Trophoblast cell (in vitro differentiated cells and primary cell): ENCODE measurements at regions not wholly inside any gene's neighbourhood (a gene's known extent, or its start where the extent isn't known, plus 50 kb on each side); places are given as distances from the start of the nearest gene placed in this dataset.

Experiments
- DNase-seq, 2 donors: peaks; one replicate each; pipeline ENCODE4 v3.0.0-alpha.2; 2016
- H2AFZ ChIP-seq: 2 replicates; pipeline ENCODE4 v1.6.1; 2013; ENCODE audit warnings: low read length, moderate library complexity, mild to moderate bottlenecking; ENCODE audit not compliant: insufficient read depth, poor library complexity
- H2AK5ac ChIP-seq: 2 replicates; pipeline ENCODE4 v1.6.1; 2013; ENCODE audit warnings: mild to moderate bottlenecking, low read length
- H2BK120ac ChIP-seq: 2 replicates; pipeline ENCODE4 v1.6.1; 2013; ENCODE audit warnings: low read length, mild to moderate bottlenecking, moderate library complexity; ENCODE audit not compliant: insufficient read depth, poor library complexity
- H2BK12ac ChIP-seq: 2 replicates; pipeline ENCODE4 v1.6.1; 2013; ENCODE audit warnings: mild to moderate bottlenecking, low read length, moderate library complexity
- H2BK5ac ChIP-seq: 2 replicates; pipeline ENCODE4 v1.6.1; 2013; ENCODE audit warnings: low read length, low read depth, moderate library complexity, mild to moderate bottlenecking; ENCODE audit not compliant: poor library complexity
- H3K14ac ChIP-seq: 2 replicates; pipeline ENCODE4 v1.6.1; 2013; ENCODE audit warnings: mild to moderate bottlenecking, low read length
- H3K18ac ChIP-seq: 2 replicates; pipeline ENCODE4 v1.6.1; 2013; ENCODE audit warnings: mild to moderate bottlenecking, low read length
- H3K23ac ChIP-seq: 2 replicates; pipeline ENCODE4 v1.6.1; 2013; ENCODE audit warnings: low read length
- H3K27ac ChIP-seq: 2 replicates; pipeline ENCODE4 v1.5.1; 2013; ENCODE audit warnings: low read depth, mild to moderate bottlenecking, inconsistent platforms, low read length, moderate library complexity
- H3K27me3 ChIP-seq: 2 replicates; pipeline ENCODE4 v1.6.1; 2013; ENCODE audit warnings: inconsistent platforms, mild to moderate bottlenecking, low read length, moderate library complexity; ENCODE audit not compliant: insufficient read depth
- H3K36me3 ChIP-seq, 2 experiments: 1 replicate in 1 of 2; 2 replicates in 1 of 2; pipeline ENCODE4 v1.6.1; 2013; ENCODE audit warnings: low read length in 2 of 2, mild to moderate bottlenecking in 2 of 2, moderate library complexity in 1 of 2; ENCODE audit not compliant: insufficient read depth in 2 of 2, control insufficient read depth in 1 of 2
- H3K4ac ChIP-seq: 2 replicates; pipeline ENCODE4 v1.6.1; 2013; ENCODE audit warnings: low read depth, mild to moderate bottlenecking, low read length, moderate library complexity
- H3K4me1 ChIP-seq, 2 experiments: 1 replicate in 1 of 2; 2 replicates in 1 of 2; pipeline ENCODE4 v1.6.1; 2013; ENCODE audit warnings: low read length in 2 of 2, mild to moderate bottlenecking in 2 of 2, moderate library complexity in 1 of 2; ENCODE audit not compliant: insufficient read depth in 2 of 2, control insufficient read depth in 1 of 2
- H3K4me2 ChIP-seq: 2 replicates; pipeline ENCODE4 v1.6.1; 2013; ENCODE audit warnings: inconsistent platforms, mild to moderate bottlenecking, low read length, moderate library complexity
- H3K4me3 ChIP-seq: 2 replicates; pipeline ENCODE4 v1.5.1; 2013; ENCODE audit warnings: mild to moderate bottlenecking, low read depth, low read length, inconsistent platforms
- H3K79me1 ChIP-seq: one replicate; pipeline ENCODE4 v1.6.1; 2013; ENCODE audit warnings: low read length
- H3K79me2 ChIP-seq: 2 replicates; pipeline ENCODE4 v1.6.1; 2013; ENCODE audit warnings: low read length, mild to moderate bottlenecking; ENCODE audit not compliant: control insufficient read depth, insufficient read depth, poor library complexity
- H3K9ac ChIP-seq: 2 replicates; pipeline ENCODE4 v1.6.1; 2013; ENCODE audit warnings: mild to moderate bottlenecking, low read length
- H3K9me3 ChIP-seq: 2 replicates; pipeline ENCODE4 v1.6.1; 2013; ENCODE audit warnings: low read depth, mild to moderate bottlenecking, control low read depth, inconsistent platforms, low read length; ENCODE audit not compliant: insufficient read depth
- H4K12ac ChIP-seq: 2 replicates; pipeline ENCODE4 v1.6.1; 2013; ENCODE audit warnings: low read depth, mild to moderate bottlenecking, low read length, moderate library complexity
- H4K8ac ChIP-seq: 2 replicates; pipeline ENCODE4 v1.6.1; 2013; ENCODE audit warnings: low read depth, mild to moderate bottlenecking, low read length, moderate library complexity
- H4K91ac ChIP-seq: one replicate; pipeline ENCODE4 v1.6.1; 2013; ENCODE audit warnings: low read depth, mild to moderate bottlenecking, low read length, moderate library complexity
- WGBS: extraction: QIAGEN DNeasy Blood & Tissue Kit; methylation state at CpG from one replicate; pipeline ENCODE4 v1.1.7; 2013; ENCODE audit warnings: missing lambda C conversion rate; ENCODE audit not compliant: insufficient read length, insufficient coverage; ENCODE audit errors: extremely low coverage; 5-methylcytosine and 5-hydroxymethylcytosine counted together

DNA sequence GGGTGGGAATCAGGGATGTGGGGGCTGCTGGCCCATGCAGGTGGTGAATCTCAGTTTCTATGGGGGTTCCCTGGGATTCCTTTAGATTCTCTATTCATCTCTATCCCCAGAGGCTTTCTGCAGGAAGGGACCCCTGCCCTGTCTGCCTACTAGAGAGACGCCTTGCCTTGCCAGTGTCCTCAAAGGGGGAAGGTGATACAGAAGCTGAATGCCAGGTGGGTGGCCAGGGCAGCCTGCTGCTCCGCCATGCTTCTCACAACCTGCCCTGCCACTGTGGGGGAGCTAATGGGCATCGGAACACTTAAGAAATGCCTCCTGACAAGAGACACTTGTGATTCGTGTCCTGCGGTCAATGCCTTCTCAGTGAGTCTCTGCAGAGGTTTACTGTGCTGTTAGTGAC lies 368.4 kb downstream of the EN1 start:
- Histone ChIP-seq H3K9me3 (no peaks in the 10 kb centered on the region), H2AFZ (no peak overlapping the region)
- no CpG with 5 or more reads among the region's 5 CpGs for WGBS

DNA sequence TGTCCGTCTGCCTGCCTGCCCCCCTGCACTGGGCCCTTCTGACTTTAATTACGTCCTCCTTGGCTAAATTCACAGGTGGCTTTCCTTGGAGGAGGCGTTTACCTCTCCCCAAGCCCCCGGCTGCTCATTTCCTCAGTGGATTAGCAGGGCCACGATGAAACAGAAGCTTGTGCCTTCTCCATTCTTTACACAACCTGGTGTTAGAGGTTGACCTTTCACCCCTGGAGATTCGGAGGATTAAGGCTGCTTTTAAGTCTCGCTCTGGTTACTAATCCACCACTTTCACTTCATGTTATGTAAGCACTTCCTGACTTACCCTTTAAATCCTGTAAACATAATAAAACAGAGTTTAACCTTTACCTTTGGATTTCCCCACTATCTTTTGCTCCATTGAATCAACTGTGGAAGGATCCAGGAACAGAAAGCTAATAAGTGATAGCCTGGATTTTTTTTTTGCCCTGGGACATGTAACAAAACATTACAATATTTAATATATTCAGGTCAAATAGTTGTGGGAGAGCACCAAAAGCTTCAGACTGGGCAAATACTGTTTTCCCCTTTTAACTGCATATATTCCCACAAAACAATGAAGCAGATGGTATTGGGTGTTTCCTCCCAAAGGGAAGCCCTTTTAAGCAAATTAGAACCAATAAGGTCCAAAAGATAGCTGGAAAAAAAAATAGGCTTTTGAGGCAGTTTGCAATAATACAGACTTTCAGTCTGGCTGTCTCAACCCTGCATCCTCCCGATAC lies 370.2 kb downstream of the EN1 start:
- Histone ChIP-seq H3K9me3 (no peaks in the 10 kb centered on the region), H3K36me3 (no peaks in the 10 kb centered on the region), H4K12ac (no peak overlapping the region), H2BK120ac (no peak overlapping the region), H2AK5ac (no peak overlapping the region), H3K9ac (no peak overlapping the region), H3K14ac (no peak overlapping the region), H3K4ac (no peak overlapping the region), H3K27me3 (no peaks in the 10 kb centered on the region), H2AFZ (no peak overlapping the region), H2BK12ac (no peak overlapping the region), H3K4me1 (no peaks in the 10 kb centered on the region), H3K23ac (no peak overlapping the region), H3K4me3 (no peak overlapping the region), H3K18ac (no peak overlapping the region), H4K8ac (no peak overlapping the region), H3K79me2 (no peaks in the 10 kb centered on the region), H3K4me2 (no peak overlapping the region), H3K79me1 (no peaks in the 10 kb centered on the region), H2BK5ac (no peak overlapping the region), H3K27ac (no peak overlapping the region), H4K91ac (no peak overlapping the region)
- no CpG with 5 or more reads among the region's 8 CpGs for WGBS
- no peak for DNase-seq

More for the DNA sequence above, 368.4 kb downstream of the EN1 start:
- no peaks in the 10 kb centered on the region for H3K27me3 ChIP-seq
- H2BK120ac ChIP-seq: no peak overlapping the region
- H3K36me3 ChIP-seq: no peaks in the 10 kb centered on the region
- no peak overlapping the region for H3K14ac ChIP-seq
- H4K91ac ChIP-seq: no peak overlapping the region
- no peak overlapping the region for H3K18ac ChIP-seq
- no peak overlapping the region for H4K12ac ChIP-seq
- no peak overlapping the region for H3K4me2 ChIP-seq
- no peak overlapping the region for H3K9ac ChIP-seq
- no peaks in the 10 kb centered on the region for H3K79me2 ChIP-seq
- no peak overlapping the region for H4K8ac ChIP-seq
- H3K4me3 ChIP-seq: no peak overlapping the region
- H2BK5ac ChIP-seq: no peak overlapping the region
- H3K4ac ChIP-seq: no peak overlapping the region
- H2BK12ac ChIP-seq: no peak overlapping the region
- H3K27ac ChIP-seq: no peak overlapping the region
- H3K79me1 ChIP-seq: no peaks in the 10 kb centered on the region
- H3K4me1 ChIP-seq: no peaks in the 10 kb centered on the region
- H3K23ac ChIP-seq: no peak overlapping the region
- DNase-seq: no peak
- H2AK5ac ChIP-seq: no peak overlapping the region

DNA sequence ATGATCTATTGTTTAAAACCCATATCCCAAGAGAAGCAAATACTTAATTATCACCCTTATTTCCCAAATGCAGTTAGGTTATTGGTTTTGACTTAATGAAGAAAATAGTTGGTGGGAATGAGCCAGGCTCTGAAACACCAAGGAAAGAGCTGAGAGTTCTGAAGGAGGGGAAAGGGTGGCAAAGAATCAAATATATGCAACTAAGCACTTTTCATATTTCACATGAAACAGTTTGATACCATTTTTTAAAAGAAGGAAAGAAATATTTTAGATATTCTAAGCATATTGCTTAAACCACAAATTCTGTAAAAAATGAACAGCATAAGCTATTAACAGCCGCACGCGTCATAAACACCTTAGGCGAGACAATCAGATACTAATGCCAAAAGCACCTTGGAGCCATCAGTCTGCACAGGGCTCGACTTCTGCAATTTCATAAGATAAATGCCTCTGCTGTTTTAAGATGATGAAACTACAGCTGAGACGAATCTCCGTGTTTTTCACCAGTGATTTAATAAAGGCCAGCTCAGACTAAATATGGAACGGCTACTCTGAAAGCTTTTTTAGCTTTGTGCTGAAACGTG lies 371.7 kb downstream of the EN1 start:
- no peak overlapping the region for H3K18ac ChIP-seq
- H3K4me1 ChIP-seq: no peaks in the 10 kb centered on the region
- no peaks in the 10 kb centered on the region for H3K36me3 ChIP-seq
- no peak overlapping the region for H3K4me2 ChIP-seq
- H3K14ac ChIP-seq: no peak overlapping the region
- H3K9me3 ChIP-seq: no peaks in the 10 kb centered on the region
- no CpG with 5 or more reads among the region's 9 CpGs for WGBS
- no peak overlapping the region for H3K4ac ChIP-seq
- H4K12ac ChIP-seq: no peak overlapping the region
- no peak overlapping the region for H2BK12ac ChIP-seq
- H3K23ac ChIP-seq: no peak overlapping the region
- H3K4me3 ChIP-seq: no peak overlapping the region
- H4K8ac ChIP-seq: no peak overlapping the region
- DNase-seq: peak; percentile 23 to 57
- no peak overlapping the region for H3K27ac ChIP-seq
- no peaks in the 10 kb centered on the region for H3K79me2 ChIP-seq
- H3K9ac ChIP-seq: no peak overlapping the region
- H3K79me1 ChIP-seq: no peaks in the 10 kb centered on the region
- H2BK5ac ChIP-seq: no peak overlapping the region
- H2AK5ac ChIP-seq: no peak overlapping the region
- H2BK120ac ChIP-seq: no peak overlapping the region
- H2AFZ ChIP-seq: no peak overlapping the region
- H4K91ac ChIP-seq: no peak overlapping the region
- no peaks in the 10 kb centered on the region for H3K27me3 ChIP-seq

GRCh38 chr2:118474541-118474920 lies 372.9 kb downstream of the EN1 start:
- no peaks in the 10 kb centered on the region for H3K27me3 ChIP-seq
- no peak overlapping the region for H3K23ac ChIP-seq
- no peak overlapping the region for H4K91ac ChIP-seq
- H3K36me3 ChIP-seq: no peaks in the 10 kb centered on the region
- H2AK5ac ChIP-seq: no peak overlapping the region
- WGBS: no CpG with 5 or more reads among the region's 3 CpGs
- H4K8ac ChIP-seq: no peak overlapping the region
- DNase-seq: no peak
- H4K12ac ChIP-seq: no peak overlapping the region
- H3K79me1 ChIP-seq: no peaks in the 10 kb centered on the region
- H3K79me2 ChIP-seq: no peaks in the 10 kb centered on the region
- H2BK120ac ChIP-seq: no peak overlapping the region
- H3K4me2 ChIP-seq: no peak overlapping the region
- H2BK12ac ChIP-seq: no peak overlapping the region
- H3K14ac ChIP-seq: no peak overlapping the region
- no peak overlapping the region for H2BK5ac ChIP-seq
- no peak overlapping the region for H3K4me3 ChIP-seq
- H3K4ac ChIP-seq: no peak overlapping the region
- H3K18ac ChIP-seq: no peak overlapping the region
- no peaks in the 10 kb centered on the region for H3K9me3 ChIP-seq
- no peak overlapping the region for H3K9ac ChIP-seq
- no peak overlapping the region for H2AFZ ChIP-seq
- no peaks in the 10 kb centered on the region for H3K4me1 ChIP-seq
- H3K27ac ChIP-seq: no peak overlapping the region
